ENCODE measurements at regions not wholly inside any gene's neighbourhood (a gene's known extent, or its start where the extent isn't known, plus 50 kb on each side); places are given as distances from the start of the nearest gene placed in this dataset.

- dilution Hi-C loops (cut with HindIII; ENCODE audit: low sequenced_read_pairs, unreplicated experiment): no loop called here
- 23% methylated on average over 3 of the region's 5 CpGs; no CpG with 5 or more reads in 1 of the 2 experiments for WGBS, 2 experiments (ENCODE audit: extremely low coverage in 2 of 2, insufficient read length in 1 of 2)
- no peak overlapping the region for H4K8ac ChIP-seq (ENCODE audit: low read depth in 2 of 2, low read length in 2 of 2)
Measured at GRCh38 chr6:153831350-153832078, 207.5 kb upstream of the OPRM1 start.

More at GRCh38 chr6:153831350-153832078, 207.5 kb upstream of the OPRM1 start:
- H2BK15ac ChIP-seq (ENCODE audit: low read depth, low read length): no peak overlapping the region
- H4K91ac ChIP-seq (ENCODE audit: insufficient read depth, low read depth, low read length): no peak overlapping the region
- no peaks in the 10 kb centered on the region for H3K27me3 ChIP-seq (ENCODE audit: control insufficient read depth, insufficient read depth, low read length)
- no peak overlapping the region for H2BK5ac ChIP-seq (ENCODE audit: low read depth, low read length, poor library complexity, severe bottlenecking)
- in situ Hi-C loops (cut with MboI; ENCODE audit: low sequenced_read_pairs): no loop called here
- H3K18ac ChIP-seq (ENCODE audit: low read depth, low read length): no peak overlapping the region
- H2AK5ac ChIP-seq (ENCODE audit: low read depth, low read length): no peak overlapping the region
- no peak overlapping the region for H4K5ac ChIP-seq (ENCODE audit: low read depth, low read length)
- no peak overlapping the region for H3K4me2 ChIP-seq (ENCODE audit: low read depth, low read length)
- BruUV-seq (replicated peaks): no TSS peak
- no peak overlapping the region for H2AK9ac ChIP-seq (replicated peaks; ENCODE audit: low read depth, low read length, poor library complexity)
- no peak overlapping the region for H3K56ac ChIP-seq (ENCODE audit: extremely low read depth, insufficient read depth, low read length)
- intact Hi-C loops (cut with micrococcal nuclease): no loop called here
- ChIA-PET CTCF (no interaction called here), POLR2A (ENCODE audit: unreplicated experiment) (no interaction called here)
- H4K20me1 ChIP-seq (ENCODE audit: insufficient read depth, low read length): no peaks in the 10 kb centered on the region
- H3K27ac ChIP-seq (ENCODE audit: insufficient read depth, low read length): no peak overlapping the region
- no peak overlapping the region for H3K23ac ChIP-seq (ENCODE audit: low read depth, low read length)
- H3K9me1 ChIP-seq (ENCODE audit: insufficient read depth, low read length): no peaks in the 10 kb centered on the region
- no peaks in the 10 kb centered on the region for H3K4me1 ChIP-seq (ENCODE audit: control insufficient read depth, insufficient read depth, low read length)
- no peak overlapping the region for H2BK20ac ChIP-seq (ENCODE audit: low read depth, low read length)
- H3K36me3 ChIP-seq (ENCODE audit: control insufficient read depth, insufficient read depth, low read length): no peaks in the 10 kb centered on the region
- no peak overlapping the region for H3K14ac ChIP-seq (replicated peaks; ENCODE audit: low read depth, low read length)
- peaks cover 6% of the 10 kb centered on the region for H3K9me3 ChIP-seq (ENCODE audit: control insufficient read depth, insufficient read depth, low read length)
- no peak overlapping the region for H3K9ac ChIP-seq (ENCODE audit: low read depth, low read length)
- no peak overlapping the region for H3K4ac ChIP-seq (ENCODE audit: low read depth, low read length)
- no peaks in the 10 kb centered on the region for H3K79me1 ChIP-seq (ENCODE audit: low read depth in 1 of 2, low read length in 2 of 2)
- no peak overlapping the region for H2AFZ ChIP-seq (replicated peaks; ENCODE audit: low read length, poor library complexity)
- H2BK120ac ChIP-seq (ENCODE audit: low read depth, low read length): no peak overlapping the region
- no peak for ATAC-seq (ENCODE audit: low read depth)
- no peak for DNase-seq
- H3K4me3 ChIP-seq (ENCODE audit: insufficient read depth, low read depth, low read length): no peak overlapping the region
- no peak for TF ChIP-seq CHD1 (IDR thresholded peaks at IDR 0.05; ENCODE audit: low read depth, low read length)
